NCI-H2196 treated with DMSO at 0.1 percent for 48 hours (cell line): ENCODE measurements at regions not wholly inside any gene's neighbourhood (a gene's known extent, or its start where the extent isn't known, plus 50 kb on each side); places are given as distances from the start of the nearest gene placed in this dataset.

Experiments used
- DNase-seq: peaks from one replicate; lab custom pipeline; 2025; ENCODE audit not compliant: unreplicated experiment; lab: John Stamatoyannopoulos, UW

DNA sequence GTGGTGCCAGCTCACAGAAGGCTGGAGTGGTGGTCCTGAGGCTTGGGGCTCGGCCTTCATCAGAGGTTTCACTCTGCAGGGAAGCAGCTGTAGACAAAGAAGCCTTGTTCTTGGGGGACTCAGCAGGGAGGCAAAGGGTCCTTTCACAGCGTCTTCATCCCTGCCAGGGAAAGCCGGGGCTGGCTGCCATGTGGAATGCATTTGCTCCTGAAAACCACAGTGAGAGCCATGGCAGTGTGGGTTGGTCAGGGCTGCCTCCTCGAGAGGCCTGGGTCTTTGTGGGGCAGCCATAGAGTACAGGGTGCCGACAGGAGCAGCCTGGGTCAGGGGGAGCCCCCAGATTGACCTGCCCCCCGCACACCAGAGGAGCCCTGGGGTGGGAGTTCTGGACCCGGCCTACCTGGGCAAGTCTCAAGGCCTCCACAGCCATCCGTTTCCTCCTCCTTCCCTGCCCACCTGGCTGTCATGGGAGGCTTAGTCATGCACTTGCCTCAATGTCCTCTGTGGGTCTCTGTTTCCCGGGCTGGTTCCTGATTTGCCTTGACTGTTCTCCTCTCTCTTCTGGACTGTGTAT, 144.0 kb downstream of the CDC5L start:
- DNase-seq, result no peak

DNA sequence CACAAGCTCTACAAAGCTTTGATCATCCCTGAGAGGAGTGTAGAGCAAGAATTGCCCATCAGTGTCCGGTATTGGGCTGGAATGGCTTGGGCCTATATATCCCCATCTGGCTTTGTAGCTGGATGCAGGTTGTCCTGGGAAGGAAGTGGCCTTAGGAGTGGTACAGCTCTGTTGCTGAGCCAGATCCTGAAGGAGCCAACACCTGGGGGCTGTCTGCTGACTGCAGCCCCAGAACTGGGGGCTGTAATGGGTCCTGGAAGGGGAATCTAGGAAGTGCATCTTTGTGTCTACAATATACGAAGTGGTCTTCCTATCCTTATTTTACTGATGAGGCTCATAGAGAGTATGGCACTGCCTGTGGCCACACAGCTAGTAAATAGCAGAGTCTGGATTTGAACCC, 145.9 kb downstream of the CDC5L start:
- DNase-seq, result no peak

DNA sequence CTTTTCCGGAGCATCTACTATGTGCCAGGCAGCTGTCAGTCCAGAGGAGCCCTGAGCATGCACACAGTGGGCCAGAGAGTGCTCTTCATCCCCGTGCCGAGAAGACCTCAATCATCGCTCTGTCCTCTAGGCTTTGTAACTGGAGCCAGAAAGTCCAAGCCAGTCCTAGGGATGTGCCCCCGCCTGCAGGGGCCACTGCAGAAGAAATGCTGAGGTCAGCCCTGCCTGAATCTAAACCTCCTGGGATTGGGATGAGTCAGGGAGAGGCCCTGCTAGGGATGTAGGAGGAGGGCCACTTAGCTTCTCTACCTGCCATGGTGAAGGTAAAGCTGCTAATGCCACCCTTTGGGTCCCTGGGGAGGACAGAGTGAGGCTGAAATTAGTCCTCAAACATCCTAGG, 146.8 kb downstream of the CDC5L start:
- no peak for DNase-seq

GRCh38 chr6:44535446-44535845, 147.9 kb downstream of the CDC5L start:
- no peak for DNase-seq

- no peak for DNase-seq
These were observed 148.5 kb downstream of the CDC5L start for GRCh38 chr6:44535967-44536366.

DNA sequence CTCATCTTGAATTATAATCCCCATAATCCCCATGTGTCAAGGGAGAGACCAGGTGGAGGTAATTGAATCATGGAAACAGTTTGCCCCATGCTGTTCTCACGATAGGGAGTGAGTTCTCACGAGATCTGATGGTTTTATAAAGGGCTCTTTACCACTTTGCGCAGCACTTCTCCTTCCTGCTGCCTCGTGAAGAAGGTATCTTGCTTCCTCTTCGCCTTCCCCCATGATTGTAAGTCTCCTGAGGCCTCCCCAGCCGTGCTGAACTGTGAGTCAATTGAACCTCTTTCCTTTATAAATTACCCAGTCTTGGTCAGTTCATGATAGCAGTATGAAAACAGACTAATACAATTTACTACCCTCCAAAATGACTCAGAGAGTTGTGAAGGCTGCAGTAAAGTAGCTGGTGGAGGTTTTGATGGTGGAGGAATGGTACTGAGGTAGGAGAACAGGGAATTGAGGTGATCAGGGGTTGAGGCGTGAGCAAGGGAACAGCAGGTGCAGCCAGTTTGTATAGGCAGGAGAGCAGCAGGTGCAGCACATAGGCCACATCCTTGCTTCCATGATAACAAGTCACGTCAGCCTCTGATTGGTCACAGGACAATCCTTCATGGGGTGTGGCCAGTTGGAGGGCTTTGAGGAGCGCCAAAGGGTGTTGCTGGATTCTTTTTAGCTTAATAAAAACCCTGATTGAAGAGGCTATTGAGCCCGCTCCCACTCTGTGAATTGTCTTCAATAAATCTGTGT, 150.0 kb downstream of the CDC5L start:
- DNase-seq, result no peak

DNA sequence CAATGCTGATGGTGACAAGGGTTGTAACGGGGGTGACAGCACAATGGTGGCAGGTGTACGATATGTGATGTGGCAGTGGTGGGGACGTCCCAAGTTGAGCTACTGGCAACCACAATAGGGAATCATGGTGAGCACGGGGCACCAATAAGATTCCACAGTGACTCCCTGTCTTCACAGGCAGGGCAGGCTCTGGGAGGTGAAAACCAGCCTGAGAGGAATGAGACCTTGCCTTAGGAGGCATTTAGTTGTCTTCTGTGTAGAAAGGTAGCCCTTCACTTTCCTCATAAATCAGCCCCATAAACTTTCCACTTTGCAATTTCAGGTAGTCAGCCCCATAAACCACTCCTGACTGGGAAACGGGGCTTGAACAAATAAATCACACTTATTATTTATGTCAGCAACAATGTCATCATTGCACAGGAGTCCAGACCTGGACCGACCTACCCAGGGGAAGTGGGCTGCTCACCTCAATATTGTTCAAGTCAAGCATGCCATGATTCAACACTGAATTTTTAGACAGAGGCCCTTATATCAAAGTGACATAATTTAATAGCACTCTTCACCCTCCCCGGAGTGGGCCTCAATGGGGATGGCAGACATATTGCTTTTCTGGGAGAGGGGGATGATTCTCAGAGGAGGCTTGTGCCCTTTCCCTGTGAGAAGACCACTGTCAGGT, 150.8 kb downstream of the CDC5L start:
- DNase-seq, result no peak

DNA sequence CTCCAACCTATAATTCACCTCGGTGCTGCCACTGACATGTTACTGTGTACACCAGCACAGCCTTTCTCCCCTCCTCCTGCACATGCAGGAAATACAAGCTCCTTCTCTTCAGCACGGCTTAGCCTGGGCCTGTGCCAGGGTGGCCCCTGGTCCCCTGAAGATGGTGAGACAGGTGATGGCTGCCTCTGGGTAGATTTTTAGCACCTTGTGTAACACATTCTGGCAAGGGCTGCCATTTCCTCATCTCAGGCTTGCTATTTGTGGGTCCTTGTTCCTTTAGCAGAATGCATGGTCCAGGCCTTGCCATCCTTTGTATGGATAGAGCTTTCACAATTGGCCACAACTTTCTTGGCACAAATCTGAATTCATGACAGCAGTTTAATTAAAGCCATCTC, 151.3 kb downstream of the CDC5L start:
- DNase-seq, result no peak

DNA sequence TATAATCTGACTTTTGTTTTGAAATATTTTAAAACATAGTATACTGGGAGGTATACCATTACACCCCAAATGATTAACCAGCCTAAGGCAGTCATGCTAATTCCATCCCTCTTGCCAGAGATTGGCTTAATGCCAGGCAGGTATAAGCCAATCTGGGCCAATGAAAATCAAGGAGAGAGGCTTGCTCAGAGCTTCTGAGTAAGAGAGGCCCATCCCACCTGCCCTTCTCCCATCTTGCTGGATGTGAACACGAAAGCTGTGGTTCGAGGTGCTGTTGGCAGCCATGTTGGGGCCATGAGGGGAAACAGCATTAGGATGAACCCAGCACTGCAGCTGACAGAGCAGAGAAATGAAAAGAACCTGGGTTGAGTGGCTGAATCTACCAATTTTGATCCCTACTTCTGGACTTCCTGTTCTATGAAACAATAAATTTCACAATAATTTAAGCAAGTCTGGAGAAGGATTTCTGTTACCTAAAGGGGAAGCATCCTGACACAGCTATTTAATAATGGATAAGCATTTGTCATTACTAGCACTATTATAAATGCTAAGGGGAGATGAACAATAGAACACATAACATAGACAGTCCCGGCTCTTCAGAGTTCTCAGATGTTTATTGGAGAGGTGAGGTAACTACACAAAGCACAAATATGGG, 152.3 kb downstream of the CDC5L start:
- DNase-seq, result no peak

GRCh38 chr6:44540881-44541280, 153.4 kb downstream of the CDC5L start:
- DNase-seq, result no peak

GRCh38 chr6:44542401-44543116, 155.1 kb downstream of the CDC5L start:
- DNase-seq, result no peak

- no peak for DNase-seq
These were observed 156.2 kb downstream of the CDC5L start for GRCh38 chr6:44543664-44544063.

GRCh38 chr6:44545224-44545623, 157.7 kb downstream of the CDC5L start:
- no peak for DNase-seq

DNA sequence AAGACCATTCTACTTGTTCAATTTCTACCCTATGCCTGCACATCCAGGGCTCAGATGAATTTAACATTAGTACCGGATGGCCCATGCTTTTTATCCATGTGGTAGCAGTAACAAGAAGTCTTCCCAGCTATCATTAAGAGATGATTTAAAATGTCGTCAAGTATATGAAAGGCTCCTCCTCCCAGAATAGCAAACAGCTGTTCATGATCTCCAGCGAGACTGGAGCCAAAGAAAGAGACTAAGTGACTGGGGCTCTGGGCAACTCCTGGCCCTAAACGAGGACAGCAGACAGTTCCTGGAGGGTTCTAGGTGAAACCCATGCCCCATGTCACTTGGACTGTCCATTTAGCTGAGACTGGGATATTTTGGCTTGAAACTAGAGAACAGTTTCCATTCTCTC, 160.8 kb downstream of the CDC5L start:
- no peak for DNase-seq

DNA sequence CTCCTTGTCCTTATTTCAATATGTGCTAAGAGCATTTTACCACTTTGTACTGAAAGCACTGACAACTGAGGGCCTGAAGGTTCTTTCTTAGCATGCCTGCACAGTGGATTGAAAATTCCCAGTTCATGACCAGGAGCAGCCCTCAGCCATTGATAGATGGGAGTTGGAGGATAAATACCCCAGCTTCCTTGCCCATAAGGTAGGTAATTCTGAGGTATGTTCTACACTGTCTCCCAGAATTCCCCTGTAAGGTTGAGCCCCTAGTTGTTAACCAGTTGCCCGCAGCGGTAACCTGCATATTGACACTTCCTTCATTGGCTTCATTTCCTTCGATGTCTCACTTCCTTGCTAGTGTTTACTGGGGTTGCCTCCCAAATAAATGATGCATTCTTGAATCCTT, 162.0 kb downstream of the CDC5L start:
- no peak for DNase-seq

DNA sequence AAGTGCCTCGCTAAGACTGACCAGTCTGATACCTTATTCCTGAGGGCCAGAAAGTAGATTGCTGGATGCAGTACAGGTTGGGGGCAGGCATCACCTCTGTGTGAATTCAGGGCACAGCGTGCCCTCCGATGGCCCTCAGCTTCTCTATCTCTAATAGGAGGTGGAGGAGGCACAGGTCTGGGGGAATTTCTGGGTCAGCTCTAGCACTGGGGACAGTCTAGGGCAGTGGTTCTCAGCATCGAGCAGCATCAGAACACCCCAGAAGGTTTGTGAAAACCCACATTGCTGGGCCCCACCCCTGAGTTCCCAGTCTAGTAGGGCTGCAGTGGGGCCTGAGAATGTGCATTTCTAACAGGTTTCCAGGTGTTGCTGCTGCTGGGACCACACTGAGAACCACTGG, 166.7 kb downstream of the CDC5L start:
- no peak for DNase-seq

DNA sequence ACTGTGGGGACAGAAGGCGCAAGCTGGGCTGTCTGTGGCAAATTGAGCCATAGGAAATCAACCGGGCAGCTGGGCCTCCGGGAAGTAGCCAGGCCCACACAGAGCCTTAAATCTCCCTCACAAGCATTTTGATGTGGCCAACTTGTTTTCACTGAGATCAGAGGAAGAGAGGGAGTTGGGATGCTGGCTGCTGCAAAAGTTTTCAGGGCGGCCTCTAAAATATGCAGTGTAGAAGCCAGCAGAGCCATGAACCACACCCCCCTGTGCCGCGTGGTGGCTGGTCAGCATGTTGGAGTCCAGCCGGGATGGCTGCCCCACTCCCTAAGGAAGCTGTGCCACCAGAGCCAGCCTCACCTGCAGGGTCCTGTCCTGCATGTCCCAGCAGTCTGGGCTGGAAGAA, 167.4 kb downstream of the CDC5L start:
- DNase-seq, result no peak

- DNase-seq, result no peak
These were observed 168.5 kb downstream of the CDC5L start for GRCh38 chr6:44556046-44556445.

DNA sequence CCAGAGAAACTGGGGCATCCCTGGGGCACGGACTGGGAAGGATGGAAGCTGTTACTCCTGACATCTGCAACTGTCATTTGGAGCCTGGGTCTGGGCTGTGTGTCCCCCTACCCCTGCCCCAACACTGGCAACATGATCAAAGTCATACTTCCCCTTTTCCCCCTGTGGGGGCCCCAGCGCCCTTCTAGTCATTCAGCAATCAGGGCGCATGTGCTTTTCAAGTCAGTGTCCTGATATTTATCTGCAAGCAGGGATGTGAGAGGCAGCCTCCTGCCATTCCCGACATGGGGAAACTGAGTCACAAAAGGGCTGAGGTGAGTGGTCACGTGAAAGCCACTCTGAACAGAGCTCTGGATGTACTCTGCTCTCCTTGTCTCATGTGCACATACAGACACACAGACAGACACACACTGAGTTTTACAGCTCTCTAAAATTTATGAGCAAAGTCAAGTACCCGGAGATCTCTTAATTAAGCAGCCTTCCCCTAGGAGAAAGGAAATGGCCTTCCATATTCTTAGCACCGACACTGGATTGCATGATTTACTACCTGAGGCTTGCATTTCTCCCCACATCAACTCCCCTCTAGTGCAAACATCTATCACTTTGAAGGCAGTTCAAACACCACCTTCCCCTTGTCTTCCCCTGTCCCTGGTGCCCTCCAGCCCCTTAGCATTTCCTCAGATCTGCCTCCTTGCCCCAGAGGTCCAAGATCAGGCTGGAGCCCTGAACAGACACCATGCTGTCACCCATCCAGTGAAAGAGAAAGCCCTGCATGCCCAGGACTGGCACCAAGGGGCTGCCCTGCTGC, 170.7 kb downstream of the CDC5L start:
- no peak for DNase-seq

- DNase-seq, result no peak
These were observed 171.3 kb downstream of the CDC5L start for GRCh38 chr6:44558832-44559251.
